ENCODE measurements at regions not wholly inside any gene's neighbourhood (a gene's known extent, or its start where the extent isn't known, plus 50 kb on each side); places are given as distances from the start of the nearest gene placed in this dataset.
A peak's percentile ranks its signal among the peaks of the same experiment; 100 is the strongest.

- 63 to 87% methylated on average over 2 to 4 of the region's 4 CpGs for WGBS, 2 donors
- no peaks in the 10 kb centered on the region for H3K36me3 ChIP-seq
- intact Hi-C loops (cut with DNase I): no loop called here
- H3K4me3 ChIP-seq: no peak overlapping the region
- no peaks in the 10 kb centered on the region for H3K9me3 ChIP-seq
- H3K27me3 ChIP-seq: peaks cover 0 to 6% (median 0%) of the 10 kb centered on the region in 4 donors
- no peak overlapping the region for H3K27ac ChIP-seq
- no peak for DNase-seq
- H3K4me1 ChIP-seq: no peaks in the 10 kb centered on the region
- TF ChIP-seq POLR2A (IDR thresholded peaks at IDR 0.05): no peak
These were observed 251.1 kb upstream of the IRX5 start for GRCh38 chr16:54679531-54679930.

GRCh38 chr16:54677308-54677950, 253.2 kb upstream of the IRX5 start:
- DNase-seq: no peak
- H3K27ac ChIP-seq: no peak overlapping the region
- no peak for TF ChIP-seq CTCF (IDR thresholded peaks at IDR 0.05)
- no peak for TF ChIP-seq POLR2A (IDR thresholded peaks at IDR 0.05)
- WGBS, 2 donors: 38 to 50% methylated on average over 6 of the region's 6 CpGs
- no peaks in the 10 kb centered on the region for H3K36me3 ChIP-seq
- no peak overlapping the region for H3K4me3 ChIP-seq
- H3K9me3 ChIP-seq: no peaks in the 10 kb centered on the region
- intact Hi-C loops (cut with DNase I): no loop called here
- peaks cover 0 to 4% (median 0%) of the 10 kb centered on the region in 4 donors for H3K27me3 ChIP-seq
- no peaks in the 10 kb centered on the region for H3K4me1 ChIP-seq

DNA sequence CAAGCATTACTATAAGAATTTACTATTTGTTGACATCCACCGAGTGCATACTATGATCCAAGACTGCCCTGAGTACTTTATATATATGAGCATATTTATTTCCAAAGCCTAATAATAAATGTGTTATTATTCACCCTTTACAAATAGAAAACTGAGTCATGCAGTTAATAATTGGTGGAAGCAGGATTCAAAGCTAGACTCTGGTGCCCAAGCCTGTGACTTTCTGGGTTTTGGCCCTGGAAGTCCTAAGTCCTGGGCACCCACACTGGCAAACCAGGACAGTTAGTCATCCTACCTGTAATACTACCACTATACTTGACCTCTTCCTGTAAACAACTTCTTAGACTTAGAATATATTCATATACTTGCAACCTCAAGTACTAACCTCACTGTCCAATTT, 257.4 kb upstream of the IRX5 start:
- DNase-seq: no peak
- 65 to 68% methylated on average over 1 of the region's 1 CpG for WGBS, 2 donors

DNA sequence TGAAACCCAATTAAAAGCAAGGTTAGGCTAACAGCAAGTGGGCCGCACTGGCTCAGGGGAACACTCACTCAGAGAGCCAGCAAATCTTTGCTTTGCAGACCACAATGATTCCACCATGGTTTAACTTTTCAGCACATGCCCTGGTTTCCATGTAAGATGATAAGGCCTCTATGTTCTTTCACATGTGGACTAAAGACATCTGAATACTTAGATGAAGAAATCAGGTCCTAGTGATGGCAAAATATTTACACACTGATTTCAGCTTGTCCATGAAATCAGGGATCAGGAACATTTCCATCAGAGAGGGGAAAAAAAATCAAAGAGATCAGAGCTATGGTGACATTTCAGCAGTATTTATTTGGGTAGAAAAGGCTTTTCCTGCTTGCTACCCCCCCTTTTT, 258.2 kb upstream of the IRX5 start:
- Histone ChIP-seq H3K9me3 (no peaks in the 10 kb centered on the region), H3K36me3 (no peaks in the 10 kb centered on the region), H3K27me3 (peaks cover 0 to 8% (median 0%) of the 10 kb centered on the region in 4 donors), H3K27ac (no peak overlapping the region), H3K4me1 (no peaks in the 10 kb centered on the region), H3K4me3 (no peak overlapping the region)
- DNase-seq: no peak
- WGBS, 2 donors: 74 to 93% methylated on average over 1 of the region's 1 CpG
- TF ChIP-seq POLR2A (IDR thresholded peaks at IDR 0.05): no peak
- TF ChIP-seq CTCF (IDR thresholded peaks at IDR 0.05): no peak
- intact Hi-C loops (cut with DNase I): no loop called here

More for the DNA sequence above, 257.4 kb upstream of the IRX5 start:
- no peak overlapping the region for H3K27ac ChIP-seq
- intact Hi-C loops (cut with DNase I): no loop called here
- peaks cover 0 to 8% (median 0%) of the 10 kb centered on the region in 4 donors for H3K27me3 ChIP-seq
- H3K36me3 ChIP-seq: no peaks in the 10 kb centered on the region
- H3K4me1 ChIP-seq: no peaks in the 10 kb centered on the region
- no peaks in the 10 kb centered on the region for H3K9me3 ChIP-seq
- TF ChIP-seq CTCF (IDR thresholded peaks at IDR 0.05) (no peak), POLR2A (IDR thresholded peaks at IDR 0.05) (no peak)
- H3K4me3 ChIP-seq: no peak overlapping the region

GRCh38 chr16:54657709-54658102, 273.0 kb upstream of the IRX5 start:
- Histone ChIP-seq H3K4me1 (peaks cover 0 to 44% (median 5%) of the 10 kb centered on the region in 3 donors), H3K4me3 (peak overlapping the region in 1 of 4 donors; percentile 24), H3K27me3 (peaks cover 0 to 29% (median 0%) of the 10 kb centered on the region in 4 donors), H3K9me3 (no peaks in the 10 kb centered on the region), H3K27ac (peak overlapping the region in 2 of 4 donors; percentile 30 to 34), H3K36me3 (no peaks in the 10 kb centered on the region)
- WGBS, 2 donors: 55 to 76% methylated on average over 2 of the region's 2 CpGs
- intact Hi-C loops (cut with DNase I): no loop called here
- no peak for DNase-seq
- TF ChIP-seq CTCF (IDR thresholded peaks at IDR 0.05): no peak
- TF ChIP-seq POLR2A (IDR thresholded peaks at IDR 0.05): no peak
